DMS114 treated with DMSO at 0.1 percent for 48 hours (cell line): ENCODE measurements at regions not wholly inside any gene's neighbourhood (a gene's known extent, or its start where the extent isn't known, plus 50 kb on each side); places are given as distances from the start of the nearest gene placed in this dataset.

ENCODE experiments used
- DNase-seq: peaks from one replicate; lab custom pipeline; 2025; ENCODE audit not compliant: unreplicated experiment; lab: John Stamatoyannopoulos, UW

DNA sequence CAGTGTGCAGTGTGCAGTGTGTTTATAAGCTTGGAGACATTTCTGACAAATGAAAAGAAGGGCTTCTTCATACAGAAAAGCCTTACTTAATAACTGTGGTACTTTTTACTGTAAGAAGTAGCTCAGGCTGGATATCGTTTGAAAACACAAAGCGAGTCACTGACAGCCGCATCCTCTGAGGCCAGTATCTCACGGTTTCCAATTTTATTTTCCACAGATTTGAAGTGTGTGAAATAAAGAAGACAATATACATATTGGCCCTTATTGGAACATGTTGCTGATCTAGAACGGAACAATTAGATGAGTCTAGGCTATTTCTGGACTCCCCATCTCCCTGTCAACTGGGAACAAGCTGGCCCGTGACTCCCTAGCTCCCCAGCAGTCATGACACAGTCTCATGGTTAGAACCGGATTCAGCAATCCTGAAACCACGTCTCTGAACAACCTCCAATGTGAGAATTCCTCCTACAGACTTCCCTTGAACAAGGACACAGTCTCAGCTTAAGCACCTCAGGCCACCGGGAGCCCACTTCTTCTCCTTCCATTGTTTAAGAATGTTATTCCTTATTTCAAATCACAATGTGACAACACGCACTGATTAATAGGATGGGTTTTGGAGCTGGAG, 484.5 kb downstream of the COG6 start:
- DNase-seq, result no peak

DNA sequence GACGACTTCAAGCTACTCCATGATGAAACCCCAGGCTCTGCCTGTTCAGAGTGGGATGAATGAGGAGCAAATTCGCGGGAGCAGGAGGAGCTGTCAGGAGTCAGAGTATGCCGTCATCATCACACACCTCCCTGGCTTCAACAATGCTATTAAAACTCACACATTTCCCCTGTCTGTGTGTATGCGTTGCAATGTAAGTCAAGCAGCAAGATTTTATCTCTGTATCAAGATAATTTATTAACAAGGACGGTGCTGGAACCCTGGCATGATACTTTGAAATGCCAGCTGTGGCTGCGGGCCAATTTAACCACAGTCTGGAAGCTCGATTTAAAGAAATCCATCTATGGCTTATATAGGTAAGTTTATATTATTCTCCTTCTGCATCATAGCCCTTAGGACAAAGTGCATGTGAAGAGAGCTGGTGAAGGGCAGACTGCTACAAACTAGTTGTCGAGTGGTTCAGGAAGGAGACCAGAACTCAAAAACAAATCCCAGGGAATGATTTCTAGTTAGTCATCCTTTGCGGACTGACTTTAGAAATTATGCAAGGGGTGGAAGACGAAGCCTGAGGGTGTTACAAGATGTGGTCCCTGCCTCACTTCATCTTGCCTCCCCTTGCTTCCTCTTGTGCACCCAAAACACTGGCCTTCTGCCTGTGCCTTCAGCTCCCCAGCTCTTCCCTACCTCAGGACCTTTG, 486.5 kb downstream of the COG6 start:
- no peak for DNase-seq

DNA sequence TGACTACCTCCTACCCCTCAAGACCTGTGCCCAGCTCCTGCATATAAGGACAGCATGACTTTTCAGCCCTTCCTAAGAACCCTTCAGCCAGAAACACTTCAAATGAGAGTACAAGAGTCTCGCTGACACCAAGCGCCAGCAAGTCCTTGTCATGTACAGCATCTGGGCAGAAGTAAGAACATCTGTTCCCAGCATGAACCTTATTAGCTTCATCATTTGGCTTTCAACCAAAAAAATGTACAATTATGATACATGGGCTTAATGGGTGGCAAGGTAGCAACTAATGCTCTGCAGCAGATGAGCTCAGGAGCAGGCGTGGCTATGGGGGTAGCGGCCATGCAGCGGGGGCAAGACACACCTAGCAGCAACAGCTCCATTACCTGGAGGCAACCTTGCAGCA, 487.6 kb downstream of the COG6 start:
- no peak for DNase-seq

DNA sequence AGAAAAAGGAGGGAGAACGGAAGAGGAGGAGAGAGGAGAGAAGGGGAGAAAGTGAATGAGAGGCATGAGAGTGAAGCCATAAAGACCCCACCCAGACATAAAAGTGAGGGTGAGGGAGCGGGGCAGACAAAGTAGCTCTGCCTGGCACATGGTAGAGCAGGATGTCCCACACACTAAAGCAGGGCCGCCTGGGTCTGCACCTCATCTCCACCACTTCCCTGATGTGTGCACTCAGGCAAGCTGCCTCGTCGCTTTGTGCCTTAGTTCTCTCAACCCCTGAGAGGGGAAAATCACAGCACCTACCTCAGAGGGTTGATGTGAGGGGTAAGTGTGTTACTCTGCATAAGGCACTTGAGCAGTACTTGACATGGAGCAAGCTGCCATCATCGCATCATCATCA, 488.1 kb downstream of the COG6 start:
- no peak for DNase-seq

DNA sequence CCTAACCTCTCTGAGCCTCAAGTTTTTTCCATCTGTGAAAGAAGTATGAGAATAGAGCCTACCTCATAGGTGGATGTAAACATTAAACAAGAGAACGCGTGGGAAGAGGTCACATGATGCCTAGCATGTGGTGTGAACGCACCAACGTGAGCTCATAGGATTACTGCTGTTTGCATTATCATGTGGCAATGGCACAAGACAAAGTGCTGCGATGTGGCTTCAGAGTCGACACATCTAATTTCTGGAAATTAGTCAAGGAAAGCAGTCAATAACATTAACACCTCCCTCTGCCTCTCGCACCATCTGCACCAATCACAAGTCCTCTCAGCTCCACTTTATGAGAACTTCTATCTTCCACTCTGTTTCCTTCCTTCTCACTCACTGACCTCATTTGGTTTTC, 489.7 kb downstream of the COG6 start:
- DNase-seq, result no peak

DNA sequence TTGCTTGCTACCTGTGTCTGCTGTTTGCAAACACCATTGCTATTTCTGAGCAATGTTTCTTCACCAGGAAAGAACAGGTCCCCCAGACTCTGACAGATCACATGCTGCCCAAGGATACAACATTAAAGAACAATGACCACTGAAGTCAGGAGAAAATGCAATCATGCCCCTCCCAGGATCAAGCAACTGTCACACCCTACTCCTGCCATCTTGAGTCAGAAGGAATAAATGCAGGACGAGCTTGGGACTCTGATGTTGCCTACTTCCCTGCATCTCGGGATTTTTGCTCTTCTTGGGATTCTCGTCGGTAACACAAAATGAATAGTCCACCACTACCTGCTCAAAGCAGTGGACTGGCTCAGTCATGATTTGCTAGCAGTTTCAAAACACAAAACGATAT, 490.6 kb downstream of the COG6 start:
- DNase-seq, result no peak

DNA sequence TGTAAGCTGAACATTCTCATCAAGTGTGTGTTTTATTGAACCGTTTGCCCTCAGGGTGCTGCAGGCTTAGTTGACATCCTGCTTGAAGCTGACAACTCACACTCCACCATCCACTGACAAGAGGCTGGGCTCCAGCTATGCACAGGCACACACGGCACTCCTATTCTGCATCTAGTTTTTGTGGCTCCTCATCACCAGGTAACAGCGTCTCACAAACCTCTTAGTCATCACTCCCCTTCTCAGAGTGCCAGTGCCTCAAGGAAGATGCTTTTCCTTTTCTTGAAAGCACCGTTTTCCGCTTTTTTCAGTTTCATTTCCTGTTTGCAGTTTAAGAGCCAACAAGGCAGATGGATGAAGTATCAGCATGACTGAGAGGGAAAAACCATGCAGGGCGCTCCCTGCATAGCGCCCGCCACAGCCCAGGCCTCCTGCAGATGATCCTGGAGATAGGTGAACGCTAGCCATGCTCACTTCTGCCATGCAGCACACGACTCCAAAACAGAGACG, 491.2 kb downstream of the COG6 start:
- DNase-seq, result no peak

DNA sequence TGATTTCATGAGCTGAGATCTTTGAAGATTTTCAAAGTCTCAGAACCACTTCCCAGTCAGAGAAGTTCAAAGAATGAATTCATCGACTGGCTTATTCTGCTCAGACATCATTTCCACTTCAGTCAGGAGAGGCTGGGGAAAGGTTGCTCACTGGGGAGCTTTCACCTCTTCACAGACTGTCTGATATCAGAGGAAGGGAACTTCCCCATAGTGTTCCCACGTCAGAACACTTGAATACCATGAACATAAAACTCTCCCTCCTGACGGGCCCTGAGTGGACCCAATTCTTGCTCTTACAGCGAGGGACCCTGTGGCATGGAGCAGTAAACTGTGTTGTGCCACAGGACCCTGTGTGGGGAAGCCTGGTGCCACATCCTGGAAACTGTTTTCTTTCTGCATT, 492.6 kb downstream of the COG6 start:
- no peak for DNase-seq

DNA sequence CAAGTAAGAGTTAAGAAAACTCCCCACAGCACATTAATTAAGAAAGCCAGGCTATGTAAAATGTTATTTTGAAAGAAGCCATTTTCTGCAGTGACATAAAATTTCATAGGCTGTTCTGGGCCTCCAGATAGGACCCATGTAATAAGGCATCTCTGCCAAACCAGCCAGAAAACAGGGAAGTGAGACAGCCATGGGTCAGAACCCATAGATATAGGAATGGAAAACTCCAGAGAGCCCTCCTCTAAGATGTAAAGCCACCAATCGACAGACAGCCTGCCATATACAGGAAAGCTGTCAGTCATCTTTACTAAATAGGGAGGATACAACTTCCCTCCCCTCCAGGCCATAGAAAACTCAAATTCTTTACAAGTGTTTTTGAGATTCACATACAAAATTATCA, 493.3 kb downstream of the COG6 start:
- DNase-seq, result no peak

DNA sequence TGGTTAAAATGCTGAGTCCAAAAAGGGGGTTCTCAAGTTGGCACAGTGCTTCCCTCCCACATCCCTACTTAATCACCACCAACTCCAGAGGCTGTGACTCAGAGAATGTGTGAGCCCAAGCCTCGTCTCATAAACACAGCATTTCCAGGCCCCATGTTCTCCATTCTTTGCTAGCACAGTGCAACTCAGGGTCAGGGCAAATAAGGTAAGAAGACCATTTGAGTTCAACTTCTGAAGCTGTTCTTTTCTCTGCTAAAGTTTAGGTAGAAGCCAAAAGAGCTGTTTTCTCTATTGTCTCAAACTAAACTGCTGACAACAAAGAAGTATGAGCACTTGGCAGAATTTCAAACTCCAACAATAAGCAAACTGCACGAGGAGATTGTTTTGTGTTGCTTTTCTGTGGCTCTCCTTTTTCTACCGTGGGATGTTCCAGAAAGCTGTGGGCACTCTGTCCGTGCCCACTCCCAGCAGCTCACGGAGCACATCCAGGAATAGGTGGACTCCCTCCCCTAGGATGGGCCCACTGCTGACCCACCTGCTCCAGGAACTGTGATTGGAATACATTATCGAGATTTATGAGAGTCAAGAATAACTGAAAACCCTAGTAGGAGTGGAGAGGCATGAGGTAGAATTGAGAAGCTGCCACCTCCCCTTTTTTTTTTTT, 494.3 kb downstream of the COG6 start:
- no peak for DNase-seq

DNA sequence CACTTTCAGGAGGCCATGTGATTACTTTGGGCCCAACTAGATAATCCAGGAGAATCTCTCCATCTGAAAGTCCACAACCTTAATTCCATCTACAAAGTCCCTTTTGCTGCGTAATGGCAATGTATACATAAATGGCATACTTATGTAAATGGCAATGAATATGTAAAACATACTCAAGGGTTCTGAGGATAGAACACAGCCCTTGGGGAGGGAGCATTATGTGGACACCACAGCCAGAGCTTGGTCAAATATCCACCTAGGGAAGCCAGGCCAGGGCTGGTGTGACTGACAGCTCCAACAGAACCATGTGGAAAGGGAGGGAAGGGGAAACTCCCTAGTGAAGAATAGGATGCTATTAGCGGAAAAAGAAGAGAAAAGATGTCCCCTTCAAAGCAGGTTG, 496.2 kb downstream of the COG6 start:
- no peak for DNase-seq

DNA sequence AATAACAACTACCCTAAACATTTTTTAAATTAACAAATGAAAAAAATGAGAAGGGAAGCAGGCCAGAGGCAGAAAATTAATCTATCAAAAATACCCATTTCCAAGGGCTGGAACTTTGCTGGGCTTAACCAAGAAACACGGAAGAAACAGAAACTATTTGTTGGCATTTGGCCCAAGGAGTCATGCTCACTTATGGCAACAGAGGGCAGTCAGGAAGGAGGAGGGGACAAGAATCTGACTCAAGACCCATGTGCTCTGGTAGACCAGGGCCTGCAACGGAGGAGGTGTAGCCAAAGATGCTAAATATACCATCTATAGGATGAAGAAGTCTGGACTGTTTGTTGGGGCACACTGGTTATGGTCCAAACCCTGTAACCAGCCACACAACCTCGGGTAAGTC, 496.7 kb downstream of the COG6 start:
- DNase-seq, result no peak

DNA sequence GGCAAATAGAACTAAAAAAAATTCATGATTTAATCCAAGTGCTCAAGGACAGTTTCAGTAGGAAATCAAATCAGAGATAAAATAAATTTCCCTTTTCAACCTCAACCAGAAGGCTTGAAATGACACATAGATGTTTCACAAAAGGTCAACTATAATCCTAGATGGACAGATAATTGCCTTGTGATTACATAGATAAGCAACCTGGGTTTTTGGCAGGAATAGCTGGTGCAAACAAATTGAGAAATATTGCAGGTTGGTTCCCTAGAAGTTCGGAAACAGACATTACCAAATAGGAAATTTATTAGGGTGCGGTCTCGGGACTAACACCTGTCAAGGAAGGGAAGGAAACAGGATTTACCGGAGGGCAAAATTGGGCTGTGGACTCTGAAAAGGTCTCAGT, 497.5 kb downstream of the COG6 start:
- DNase-seq, result no peak

DNA sequence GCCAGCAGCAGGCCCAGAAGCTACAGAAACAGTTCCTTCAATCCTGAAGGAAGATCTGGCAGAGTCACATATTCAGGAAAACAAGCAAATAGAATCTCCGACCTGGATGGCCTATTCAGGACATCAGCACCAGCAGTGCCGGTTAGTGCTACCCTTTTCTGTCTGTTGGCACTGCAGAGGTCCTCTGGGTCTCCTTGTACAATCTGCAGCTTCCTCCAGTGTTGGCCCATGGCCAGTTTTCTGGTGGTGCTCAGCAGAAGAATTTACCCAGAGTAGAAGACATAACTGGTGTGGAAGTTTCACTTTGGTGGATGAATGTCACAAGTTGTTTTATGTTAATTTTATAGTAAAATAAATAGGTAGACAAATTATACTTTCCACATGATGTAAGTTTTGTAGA, 498.1 kb downstream of the COG6 start:
- DNase-seq, result no peak

DNA sequence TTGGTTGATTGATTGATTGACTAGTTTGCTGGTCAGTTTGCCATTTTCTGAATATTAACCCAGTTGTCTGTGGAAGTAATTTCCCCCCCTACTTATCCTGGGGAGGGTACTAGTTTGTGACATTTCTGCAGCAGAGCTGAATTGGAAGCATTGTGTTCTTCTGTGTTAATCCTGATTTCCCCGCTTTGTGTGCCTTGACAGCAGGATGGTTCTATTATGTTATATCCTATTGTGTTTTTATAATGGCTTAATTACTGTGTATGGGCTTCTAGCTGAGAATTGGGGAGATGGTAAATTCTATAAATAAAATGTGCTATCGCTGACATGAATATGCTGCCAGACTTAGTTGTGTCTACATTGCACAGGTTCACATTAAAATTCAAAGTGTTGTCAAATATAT, 499.7 kb downstream of the COG6 start:
- no peak for DNase-seq

DNA sequence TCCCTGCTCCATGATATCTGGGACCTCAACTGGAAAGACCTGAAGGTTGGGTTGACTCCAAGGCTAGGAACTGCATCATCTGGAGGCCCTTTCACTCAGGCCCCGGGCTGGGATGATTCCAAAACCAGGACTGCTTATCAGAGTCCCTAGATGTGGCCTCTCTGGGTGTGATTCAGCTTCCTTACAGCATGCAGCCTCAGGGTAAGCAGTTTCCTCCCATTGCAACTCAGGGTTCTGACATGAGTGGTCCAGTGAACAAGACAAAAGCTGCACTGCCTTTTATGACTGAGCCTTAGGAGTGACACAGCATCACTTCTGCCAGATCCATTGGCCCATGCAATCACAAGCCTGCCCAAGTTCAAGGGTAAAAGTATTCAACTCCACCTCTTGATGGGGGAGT, 502.8 kb downstream of the COG6 start:
- no peak for DNase-seq

DNA sequence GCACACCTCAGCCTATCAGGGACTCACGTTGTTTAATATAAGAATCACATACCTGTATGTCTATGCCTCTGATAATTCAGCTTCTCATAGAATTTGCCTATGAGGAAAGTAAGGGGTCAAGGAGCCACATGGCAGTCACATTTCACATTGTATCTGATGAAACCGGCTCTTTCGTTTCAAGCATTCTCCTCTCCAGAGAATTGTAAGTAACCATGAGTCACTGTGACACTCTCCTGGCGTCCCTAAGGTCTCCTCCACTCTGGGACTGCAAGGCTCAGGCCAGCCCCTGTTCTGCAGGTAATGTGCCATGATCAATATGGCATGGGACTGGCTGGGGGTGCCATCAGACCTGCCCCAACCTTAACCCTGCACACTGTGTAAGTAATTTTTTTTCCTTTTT, 503.3 kb downstream of the COG6 start:
- DNase-seq, result no peak

DNA sequence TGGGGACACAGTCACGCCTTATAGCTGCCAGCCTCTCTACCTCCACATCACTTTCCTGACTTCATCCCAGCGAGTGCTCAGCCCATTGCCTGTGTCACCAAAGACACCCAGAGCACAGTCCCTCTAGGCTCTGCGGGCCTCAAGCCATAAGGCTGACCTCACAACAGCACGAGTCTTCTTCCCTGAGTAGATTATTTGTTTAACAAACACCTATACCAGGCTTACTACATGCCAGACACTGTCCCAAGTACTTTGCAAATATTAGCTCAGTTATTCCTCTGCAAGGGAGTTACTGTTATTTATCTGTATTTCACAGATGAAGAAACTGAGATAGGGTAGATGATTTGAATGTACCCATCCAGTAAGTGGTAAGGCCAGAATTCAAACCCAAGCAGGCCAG, 504.3 kb downstream of the COG6 start:
- no peak for DNase-seq

DNA sequence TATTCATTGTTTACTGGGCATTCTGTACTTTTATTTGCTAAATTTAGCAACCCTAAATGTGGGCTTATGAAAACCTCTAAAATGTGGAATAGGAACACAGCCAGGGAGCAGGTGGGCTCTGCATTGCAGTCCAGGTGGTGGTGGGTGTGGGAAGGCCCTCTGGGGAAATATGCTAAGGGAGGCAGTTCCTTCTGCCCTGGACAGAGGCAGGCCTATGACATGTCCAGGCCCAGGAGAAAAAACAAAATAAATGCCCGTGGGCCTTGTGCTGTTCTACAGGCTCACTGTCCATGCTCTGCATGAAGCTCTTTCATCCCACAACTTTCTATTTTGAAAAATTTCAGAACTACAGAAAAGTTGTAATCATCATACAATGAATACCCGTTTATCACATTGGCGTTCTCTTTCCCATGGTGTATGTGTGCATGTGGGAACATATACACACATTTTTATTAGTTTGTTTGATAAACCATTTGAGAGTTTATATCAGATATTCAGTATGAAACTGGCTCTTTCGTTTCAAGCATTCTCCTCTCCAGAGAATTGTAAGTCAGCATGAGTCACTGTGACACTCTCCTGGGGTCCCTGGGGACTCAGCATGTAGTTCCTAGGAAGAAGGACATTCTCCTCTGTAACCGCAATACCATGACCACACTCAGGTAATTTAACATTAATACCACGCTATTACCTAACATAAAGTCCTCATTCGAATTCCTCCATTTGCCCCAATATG, 505.3 kb downstream of the COG6 start:
- DNase-seq, result no peak

DNA sequence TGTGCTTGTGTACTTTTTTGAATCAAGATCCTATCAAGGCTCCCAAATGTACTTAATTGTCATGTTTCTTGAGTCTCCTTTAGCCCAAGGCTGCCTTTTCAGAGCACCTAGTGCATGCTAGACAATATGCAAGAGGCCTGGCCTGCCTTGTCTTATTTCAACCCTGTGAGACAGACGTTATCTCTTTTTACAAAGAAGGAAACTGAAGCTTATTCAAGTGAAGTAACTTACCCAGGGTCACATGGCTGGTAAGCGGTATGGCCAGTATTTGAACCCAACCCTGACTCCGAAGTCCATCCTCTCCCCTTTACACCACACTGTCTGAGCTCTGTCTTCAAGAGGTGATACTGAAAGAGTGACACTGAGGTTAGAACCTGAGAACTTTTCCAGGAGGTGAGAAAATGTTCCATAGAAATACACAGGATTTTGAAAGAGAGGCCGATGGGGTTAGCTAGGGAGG, 505.1 kb downstream of the FOXO1 start:
- DNase-seq, result no peak

DNA sequence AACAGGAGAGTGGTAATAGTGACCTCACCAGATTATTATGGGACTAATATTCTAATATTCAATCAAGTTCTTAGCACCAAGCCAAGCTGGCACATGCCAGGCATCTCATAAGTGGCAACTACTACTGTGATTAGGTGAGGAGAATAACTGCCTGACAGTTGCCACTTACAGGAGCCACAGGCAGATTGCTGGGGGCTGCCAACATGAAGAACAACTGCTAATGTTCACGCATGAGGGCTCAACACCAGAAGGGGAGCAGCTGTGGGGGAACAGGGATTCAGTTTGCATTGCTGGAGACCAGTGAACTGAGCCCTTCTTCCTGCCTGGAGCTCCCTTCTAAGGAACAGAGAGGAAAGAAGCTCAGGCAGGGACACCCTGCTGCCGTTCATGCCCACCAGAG, 504.5 kb downstream of the FOXO1 start:
- DNase-seq, result no peak
